ENCODE measurements at regions not wholly inside any gene's neighbourhood (a gene's known extent, or its start where the extent isn't known, plus 50 kb on each side); places are given as distances from the start of the nearest gene placed in this dataset.

DNA sequence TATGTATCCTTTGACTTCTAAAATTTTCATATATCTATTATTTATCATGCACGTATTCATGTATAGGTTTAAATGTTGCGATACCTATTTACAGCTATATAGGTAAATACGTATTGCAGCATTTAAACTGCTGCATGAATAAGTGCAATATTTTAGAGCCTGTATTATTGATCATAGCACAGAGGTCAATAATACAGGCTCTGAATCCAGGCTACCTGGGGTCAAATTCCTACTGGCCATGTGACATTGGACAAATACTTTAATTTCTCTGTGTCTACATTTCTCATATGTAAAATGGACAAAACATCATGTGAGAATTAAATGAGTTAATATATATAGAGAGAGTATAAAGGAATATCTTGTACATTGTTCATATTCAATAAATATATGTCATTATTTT lies 352.9 kb upstream of the ROBO2 start:
- TF ChIP-seq CTCF (IDR thresholded peaks at IDR 0.05) = no peak
- no peak overlapping the region for H3K27ac ChIP-seq

DNA sequence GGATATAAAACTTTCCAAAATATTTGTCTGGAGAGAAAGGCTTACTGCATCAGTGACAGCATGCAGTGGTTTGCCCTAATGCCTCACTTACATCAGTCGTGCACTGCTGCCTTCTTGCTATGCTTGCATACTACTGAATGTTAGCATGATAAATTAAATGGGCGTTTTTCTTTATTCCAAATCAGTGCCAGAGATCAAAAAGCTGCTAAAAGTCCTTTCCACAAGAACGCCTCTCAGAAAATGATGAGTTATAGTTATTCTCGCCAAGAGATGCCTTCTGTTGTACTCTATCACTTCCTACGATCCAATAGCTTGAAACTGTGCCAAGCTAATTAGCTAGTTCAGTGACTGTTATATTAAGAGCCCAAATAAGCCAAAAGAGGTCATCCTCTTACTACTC lies 345.8 kb upstream of the ROBO2 start:
- no peak for TF ChIP-seq CTCF (IDR thresholded peaks at IDR 0.05)
- H3K27ac ChIP-seq = no peak overlapping the region

DNA sequence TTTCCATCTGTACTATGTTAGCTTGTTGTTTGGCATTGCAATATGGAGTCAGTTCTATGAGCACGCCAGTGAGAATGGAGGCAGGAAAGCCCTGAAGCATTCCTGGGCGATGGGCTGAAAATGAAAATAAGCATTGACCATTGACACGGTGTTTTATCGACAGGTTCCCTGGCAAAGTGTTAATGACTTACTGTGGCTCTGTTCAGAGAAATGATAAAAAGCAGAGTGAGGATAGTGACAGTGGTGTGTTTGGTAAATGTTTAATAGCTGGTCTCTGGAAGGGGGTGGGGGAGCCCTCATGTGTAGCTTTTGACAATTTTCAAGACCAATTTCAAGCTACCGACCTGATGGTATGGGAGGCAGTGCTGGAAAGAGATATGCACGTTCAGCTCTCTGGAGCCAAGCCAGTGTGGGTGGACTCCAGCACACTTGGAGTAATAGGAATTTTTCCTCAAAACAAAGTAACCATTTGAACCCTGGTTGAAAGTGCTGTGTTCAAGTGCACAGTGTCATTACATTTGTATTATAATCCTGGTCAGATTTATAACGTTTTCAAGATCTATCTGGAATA lies 341.7 kb upstream of the ROBO2 start:
- no peak overlapping the region for H3K27ac ChIP-seq
- TF ChIP-seq CTCF (IDR thresholded peaks at IDR 0.05) = no peak

DNA sequence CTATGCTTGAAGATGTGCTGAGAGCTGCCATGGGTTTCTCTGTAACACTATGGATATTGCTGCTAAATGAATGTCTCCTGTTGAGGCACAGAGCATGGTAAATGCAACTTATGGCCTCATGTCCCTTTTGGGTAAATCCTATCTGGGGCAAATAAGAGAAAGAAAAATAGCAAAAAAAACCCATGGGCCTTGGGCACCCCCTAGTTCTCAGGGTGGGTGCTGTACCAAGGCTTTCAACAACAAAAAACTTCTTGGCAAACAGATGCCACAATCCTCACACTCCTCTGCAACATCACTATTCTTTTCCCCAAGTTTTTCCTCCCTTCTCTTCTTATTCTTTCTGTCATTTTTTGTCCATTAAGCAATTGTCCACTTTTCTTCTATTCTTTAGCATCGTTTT lies 340.1 kb upstream of the ROBO2 start:
- H3K27ac ChIP-seq = no peak overlapping the region
- TF ChIP-seq CTCF (IDR thresholded peaks at IDR 0.05) = no peak
- TF ChIP-seq ZFX (IDR thresholded peaks at IDR 0.05; ENCODE audit: borderline replicate concordance) = no peak

DNA sequence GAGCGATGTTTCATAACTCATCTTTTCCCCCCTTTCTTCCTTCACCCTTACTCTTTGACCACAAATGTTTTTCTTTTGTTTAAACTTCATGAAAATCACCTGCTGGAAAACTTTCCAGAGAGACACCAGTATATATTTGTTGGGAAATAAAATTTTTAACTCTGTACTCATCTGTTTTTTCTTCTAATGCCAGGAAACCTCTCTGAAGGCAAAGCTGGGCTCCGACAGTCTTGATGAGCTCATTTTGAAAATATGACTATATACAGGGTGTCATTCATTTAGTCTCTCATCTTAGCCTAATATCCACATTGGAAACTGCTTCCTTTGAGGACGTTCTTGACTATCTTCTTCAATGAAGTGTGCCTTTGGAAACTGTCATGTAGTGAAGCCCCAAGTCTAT lies 339.6 kb upstream of the ROBO2 start:
- H3K27ac ChIP-seq = no peak overlapping the region
- TF ChIP-seq ZFX (IDR thresholded peaks at IDR 0.05; ENCODE audit: borderline replicate concordance) = no peak
- TF ChIP-seq CTCF (IDR thresholded peaks at IDR 0.05) = no peak

- H3K27ac ChIP-seq = no peak overlapping the region
- TF ChIP-seq CTCF (IDR thresholded peaks at IDR 0.05) (no peak), ZFX (IDR thresholded peaks at IDR 0.05; ENCODE audit: borderline replicate concordance) (no peak)
Measured at GRCh38 chr3:76702676-76703075, 337.2 kb upstream of the ROBO2 start.

DNA sequence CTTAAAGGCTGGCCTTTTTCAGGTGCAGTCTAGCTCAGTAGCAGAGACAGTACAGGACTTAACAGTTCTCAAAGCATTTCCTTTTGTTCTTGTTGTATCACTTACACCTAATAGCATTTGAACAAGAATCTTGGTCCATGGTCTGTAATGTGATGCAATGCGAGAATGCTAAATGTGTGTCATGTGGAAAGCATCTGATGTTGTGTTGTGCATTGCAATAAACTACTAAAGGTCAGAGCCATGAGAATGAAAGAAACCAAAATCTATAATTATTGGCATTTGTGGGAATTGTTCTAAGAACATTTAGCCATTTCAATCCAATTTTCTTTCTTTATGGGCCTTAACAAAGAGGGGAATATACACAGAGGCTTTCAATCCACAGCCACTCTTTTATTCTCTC lies 324.5 kb upstream of the ROBO2 start:
- no peak overlapping the region for H3K27ac ChIP-seq
- no peak for TF ChIP-seq ZFX (IDR thresholded peaks at IDR 0.05; ENCODE audit: borderline replicate concordance)
- no peak for TF ChIP-seq CTCF (IDR thresholded peaks at IDR 0.05)
